Mammary epithelial cell (primary cell): ENCODE measurements at regions not wholly inside any gene's neighbourhood (a gene's known extent, or its start where the extent isn't known, plus 50 kb on each side); places are given as distances from the start of the nearest gene placed in this dataset.
A peak's percentile ranks its signal among the peaks of the same experiment; 100 is the strongest.

ENCODE experiments used
- EZH2 ChIP-seq: IDR thresholded peaks from 2 replicates; pipeline ENCODE4 v1.6.1; 2012; ENCODE audit warnings: low read length, inconsistent platforms, borderline replicate concordance
- TF ChIP-seq, protein P1 (sequence below), 2 donors: IDR thresholded peaks in 1 of 2; conservative IDR thresholded peaks in 1 of 2; 2 replicates each; pipeline ENCODE4 v1.5.1; 2011 to 2012; ENCODE audit warnings: inconsistent platforms in 2 of 2, low read length in 2 of 2, mild to moderate bottlenecking in 2 of 2, control low read depth in 1 of 2, low read depth in 1 of 2; ENCODE audit not compliant: insufficient read depth in 1 of 2; ENCODE audit errors: extremely low read depth in 1 of 2

DNA sequence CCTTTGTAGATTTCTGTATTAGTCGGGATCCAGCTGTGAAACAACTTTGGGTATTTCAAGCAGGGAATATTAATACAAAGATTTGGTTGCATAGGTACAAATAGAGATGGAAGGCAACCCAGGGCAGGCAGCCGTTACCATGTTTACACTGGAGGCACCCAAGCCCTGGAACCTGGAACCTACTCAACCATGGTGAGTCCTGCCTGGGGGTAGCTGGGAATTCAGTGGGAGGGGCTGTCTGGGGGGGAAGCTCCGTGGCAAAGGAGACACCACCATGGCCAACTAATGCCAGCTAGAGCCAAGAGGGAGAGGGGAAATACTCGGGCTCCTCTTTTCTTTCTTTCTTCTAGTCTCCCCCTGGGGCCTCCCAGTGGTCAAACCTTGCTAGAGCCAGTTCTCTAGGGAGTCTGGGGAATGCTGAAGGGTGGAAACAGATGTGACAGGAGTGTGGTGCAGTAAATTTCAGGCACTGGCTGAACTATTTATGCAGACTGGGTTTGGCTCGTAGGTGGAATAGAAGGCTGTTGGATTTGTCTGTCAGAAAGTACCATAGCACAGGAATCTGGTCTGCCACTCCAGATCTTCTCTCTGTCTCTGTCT, 91.9 kb upstream of the CACNA1E start:
- TF ChIP-seq, protein P1, sequence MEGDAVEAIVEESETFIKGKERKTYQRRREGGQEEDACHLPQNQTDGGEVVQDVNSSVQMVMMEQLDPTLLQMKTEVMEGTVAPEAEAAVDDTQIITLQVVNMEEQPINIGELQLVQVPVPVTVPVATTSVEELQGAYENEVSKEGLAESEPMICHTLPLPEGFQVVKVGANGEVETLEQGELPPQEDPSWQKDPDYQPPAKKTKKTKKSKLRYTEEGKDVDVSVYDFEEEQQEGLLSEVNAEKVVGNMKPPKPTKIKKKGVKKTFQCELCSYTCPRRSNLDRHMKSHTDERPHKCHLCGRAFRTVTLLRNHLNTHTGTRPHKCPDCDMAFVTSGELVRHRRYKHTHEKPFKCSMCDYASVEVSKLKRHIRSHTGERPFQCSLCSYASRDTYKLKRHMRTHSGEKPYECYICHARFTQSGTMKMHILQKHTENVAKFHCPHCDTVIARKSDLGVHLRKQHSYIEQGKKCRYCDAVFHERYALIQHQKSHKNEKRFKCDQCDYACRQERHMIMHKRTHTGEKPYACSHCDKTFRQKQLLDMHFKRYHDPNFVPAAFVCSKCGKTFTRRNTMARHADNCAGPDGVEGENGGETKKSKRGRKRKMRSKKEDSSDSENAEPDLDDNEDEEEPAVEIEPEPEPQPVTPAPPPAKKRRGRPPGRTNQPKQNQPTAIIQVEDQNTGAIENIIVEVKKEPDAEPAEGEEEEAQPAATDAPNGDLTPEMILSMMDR (conservative IDR thresholded peaks at IDR 0.05 in 1 of 2, IDR thresholded peaks at IDR 0.05 in 1 of 2; ENCODE audit: extremely low read depth in 1 of 2, insufficient read depth in 1 of 2, low read depth in 1 of 2, low read length in 2 of 2), result peak in 1 of 2 donors; percentile 15
- TF ChIP-seq EZH2, result no peak
